ENCODE measurements at regions not wholly inside any gene's neighbourhood (a gene's known extent, or its start where the extent isn't known, plus 50 kb on each side); places are given as distances from the start of the nearest gene placed in this dataset.

- H3K4me1 ChIP-seq, result peaks cover 0 to 9% (median 5%) of the 10 kb centered on the region in 4 donors
- H3K9me3 ChIP-seq, result no peaks in the 10 kb centered on the region
- no peaks in the 10 kb centered on the region for H3K27me3 ChIP-seq
- no peak overlapping the region for H3K27ac ChIP-seq
- 87 to 94% (median 92%) methylated on average over 4 of the region's 4 CpGs for WGBS, 5 donors
- TF ChIP-seq CTCF (IDR thresholded peaks at IDR 0.05) (no peak), POLR2AphosphoS5 (IDR thresholded peaks at IDR 0.05) (no peak), EP300 (IDR thresholded peaks at IDR 0.05) (no peak), POLR2A (IDR thresholded peaks at IDR 0.05) (no peak)
- no peaks in the 10 kb centered on the region for H3K36me3 ChIP-seq
- intact Hi-C loops (cut with DNase I; ENCODE audit: low total_unique reads), result no loop called here
- no peak for DNase-seq
- no peak overlapping the region for H3K4me3 ChIP-seq
Measured at GRCh38 chr10:33746836-33747268, 412.4 kb upstream of the NRP1 start.

- Histone ChIP-seq H3K9me3 (no peaks in the 10 kb centered on the region), H3K4me3 (no peak overlapping the region), H3K27me3 (no peaks in the 10 kb centered on the region), H3K4me1 (peaks cover 0 to 9% (median 5%) of the 10 kb centered on the region in 4 donors), H3K27ac (no peak overlapping the region), H3K36me3 (no peaks in the 10 kb centered on the region)
- intact Hi-C loops (cut with DNase I; ENCODE audit: low total_unique reads), result no loop called here
- no peak for DNase-seq
- TF ChIP-seq CTCF (IDR thresholded peaks at IDR 0.05) (no peak), POLR2AphosphoS5 (IDR thresholded peaks at IDR 0.05) (no peak), EP300 (IDR thresholded peaks at IDR 0.05) (no peak), POLR2A (IDR thresholded peaks at IDR 0.05) (no peak)
- 86 to 93% (median 91%) methylated on average over 6 of the region's 6 CpGs for WGBS, 5 donors
Measured at GRCh38 chr10:33746186-33746585, 411.7 kb upstream of the NRP1 start.

- Histone ChIP-seq H3K9me3 (no peaks in the 10 kb centered on the region), H3K27me3 (no peaks in the 10 kb centered on the region), H3K27ac (no peak overlapping the region), H3K4me1 (no peaks in the 10 kb centered on the region), H3K4me3 (no peak overlapping the region), H3K36me3 (no peaks in the 10 kb centered on the region)
- intact Hi-C loops (cut with DNase I; ENCODE audit: low total_unique reads), result no loop called here
- peak; percentile 28 to 63 for DNase-seq
- TF ChIP-seq EP300 (IDR thresholded peaks at IDR 0.05) (no peak), POLR2AphosphoS5 (IDR thresholded peaks at IDR 0.05) (no peak), POLR2A (IDR thresholded peaks at IDR 0.05) (no peak), CTCF (IDR thresholded peaks at IDR 0.05) (no peak)
- WGBS, 5 donors, result 23 to 63% (median 50%) methylated on average over 2 of the region's 2 CpGs
Measured at GRCh38 chr10:33743429-33743857, 409.0 kb upstream of the NRP1 start.

- no peak overlapping the region for H3K4me3 ChIP-seq
- H3K36me3 ChIP-seq, result no peaks in the 10 kb centered on the region
- H3K9me3 ChIP-seq, result no peaks in the 10 kb centered on the region
- intact Hi-C loops (cut with DNase I; ENCODE audit: low total_unique reads), result no loop called here
- H3K27ac ChIP-seq, result no peak overlapping the region
- no peaks in the 10 kb centered on the region for H3K4me1 ChIP-seq
- H3K27me3 ChIP-seq, result no peaks in the 10 kb centered on the region
- TF ChIP-seq POLR2AphosphoS5 (IDR thresholded peaks at IDR 0.05), result no peak
- no peak for TF ChIP-seq POLR2A (IDR thresholded peaks at IDR 0.05)
- no peak for TF ChIP-seq EP300 (IDR thresholded peaks at IDR 0.05)
- TF ChIP-seq CTCF (IDR thresholded peaks at IDR 0.05), result no peak
- DNase-seq, result no peak
Measured at GRCh38 chr10:33739031-33739430, 404.6 kb upstream of the NRP1 start.

Measured in stomach (tissue), 8 donors.